ENCODE measurements at regions not wholly inside any gene's neighbourhood (a gene's known extent, or its start where the extent isn't known, plus 50 kb on each side); places are given as distances from the start of the nearest gene placed in this dataset.

DNA sequence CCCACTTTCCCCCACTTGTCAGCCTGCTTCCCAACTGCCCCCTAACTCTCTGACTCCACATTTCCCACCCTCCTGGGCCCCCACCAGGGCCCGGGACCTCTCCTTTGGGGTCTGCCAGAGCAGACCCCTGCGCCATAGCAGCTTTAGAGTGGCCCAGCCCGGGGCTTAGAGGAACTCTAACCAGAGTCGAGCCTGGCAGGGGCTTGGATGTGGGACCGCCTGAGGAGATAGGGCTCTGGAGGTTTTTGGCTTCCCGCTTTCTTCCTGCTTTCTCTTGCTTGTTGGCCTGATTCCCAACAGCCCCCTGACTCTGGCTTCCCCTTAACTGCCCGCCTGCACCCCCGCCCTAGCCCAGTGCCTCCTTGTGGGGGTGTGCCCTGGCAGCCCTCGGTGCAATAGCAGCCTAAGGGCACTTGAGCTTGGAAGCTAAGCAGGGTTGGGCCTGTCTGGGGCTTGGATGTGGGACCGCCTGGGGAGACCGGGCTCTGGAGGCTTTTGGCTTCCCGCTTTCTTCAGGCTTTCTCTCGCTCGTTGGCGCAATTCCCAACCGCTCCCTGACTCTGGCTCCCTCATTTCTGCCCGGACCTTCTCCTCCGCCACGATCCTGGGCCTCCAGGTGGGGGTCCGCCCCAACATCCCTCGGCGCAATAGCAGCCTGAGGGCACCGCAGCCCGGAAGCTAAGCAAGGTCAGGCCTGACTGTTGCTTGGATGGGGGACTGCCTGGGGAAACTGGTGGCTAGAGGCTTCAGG is 2292.0 kb downstream of the TP53TG3F start:
- H3K27me3 ChIP-seq (ENCODE audit: insufficient read depth, low read length) = no peaks in the 10 kb centered on the region
- H3K4me3 ChIP-seq (ENCODE audit: low read length) = no peak overlapping the region
- no peaks in the 10 kb centered on the region for H3K4me1 ChIP-seq (ENCODE audit: insufficient read depth, low read length)
- peaks cover 5% of the 10 kb centered on the region for H3K9me3 ChIP-seq (ENCODE audit: low read depth, low read length)

DNA sequence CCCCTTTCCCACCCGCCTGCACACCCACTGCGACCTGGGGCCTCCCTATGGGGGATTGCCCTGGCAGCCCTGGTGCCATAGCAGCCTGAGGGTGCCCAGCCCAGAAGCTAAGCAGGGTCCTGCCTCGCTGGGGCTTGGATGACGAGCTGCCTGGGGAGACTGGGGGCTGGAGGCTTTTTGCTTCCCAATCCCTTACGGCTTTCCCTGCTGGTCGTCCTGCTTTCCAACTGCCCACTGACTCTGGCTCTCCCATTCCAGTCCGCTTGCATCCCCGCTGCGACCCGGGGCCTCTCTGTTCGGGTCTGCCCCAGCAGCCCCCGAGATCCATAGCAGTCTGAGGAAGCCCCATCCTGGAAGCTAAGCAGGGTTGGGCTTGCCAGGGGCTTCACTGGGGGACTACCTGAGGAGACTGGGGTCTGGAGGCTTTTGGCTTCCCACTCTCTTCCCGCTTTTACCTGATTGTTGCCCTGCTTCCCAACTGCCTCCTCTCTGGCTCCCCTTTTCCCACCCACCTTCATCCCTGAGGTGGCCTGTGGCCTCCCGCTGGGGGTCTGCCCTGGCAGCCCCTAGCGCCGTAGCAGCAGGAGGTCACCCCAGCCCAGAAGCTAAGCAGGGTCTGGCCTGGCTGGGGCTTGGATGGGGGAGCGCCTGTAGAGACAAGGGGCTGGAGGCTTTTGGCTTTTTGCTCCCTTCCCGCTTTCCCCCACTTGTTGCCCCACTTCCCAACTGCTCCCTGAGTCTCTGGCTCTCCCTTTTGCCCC is 2292.8 kb downstream of the TP53TG3F start:
- Histone ChIP-seq H3K9me3 (ENCODE audit: low read depth, low read length) (peaks cover 5% of the 10 kb centered on the region), H3K4me3 (ENCODE audit: low read length) (no peak overlapping the region)

DNA sequence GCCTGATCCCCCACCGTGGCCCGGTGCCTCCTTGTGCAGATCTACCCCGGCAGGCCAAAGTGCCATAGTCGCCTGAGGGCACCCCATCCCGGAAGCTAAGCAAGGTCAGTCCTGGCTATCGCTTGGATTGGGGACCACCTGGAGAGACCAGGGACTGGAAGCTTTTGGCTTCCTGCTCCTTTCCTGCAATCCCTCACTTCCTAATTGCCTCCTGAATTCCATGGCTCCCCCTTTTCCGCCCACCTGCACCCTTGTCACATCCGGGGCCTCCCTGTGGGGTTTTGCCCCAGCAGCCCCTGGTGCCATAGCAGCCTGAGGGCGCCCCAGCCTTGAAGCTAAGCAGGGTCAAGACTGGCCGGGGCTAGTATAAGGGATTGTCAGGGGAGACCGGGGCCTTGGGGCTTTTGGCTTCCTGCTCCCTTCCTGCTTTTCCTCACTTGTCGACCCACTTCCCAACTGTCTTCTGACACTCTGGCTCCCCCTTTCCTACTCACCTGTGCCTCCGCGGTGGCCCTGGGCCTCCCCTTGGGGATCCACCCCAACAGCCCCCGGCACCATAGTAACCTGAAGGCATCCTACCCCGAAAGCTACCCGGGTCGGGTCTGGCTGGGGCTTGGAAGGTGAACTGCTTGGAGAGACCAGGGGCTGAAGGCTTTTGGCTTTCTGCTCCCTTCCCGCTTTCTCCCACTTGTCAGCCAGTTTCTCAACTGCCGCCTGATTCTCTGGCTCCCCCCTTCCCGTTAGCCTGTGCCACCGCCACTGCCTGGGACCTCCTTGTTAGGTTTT is 2293.6 kb downstream of the TP53TG3F start:
- Histone ChIP-seq H3K27me3 (ENCODE audit: insufficient read depth, low read length) (no peaks in the 10 kb centered on the region), H3K9me3 (ENCODE audit: low read depth, low read length) (peaks cover 5% of the 10 kb centered on the region), H3K4me3 (ENCODE audit: low read length) (no peak overlapping the region), H3K4me1 (ENCODE audit: insufficient read depth, low read length) (no peaks in the 10 kb centered on the region)

More for the DNA sequence above, 2292.8 kb downstream of the TP53TG3F start:
- H3K4me1 ChIP-seq (ENCODE audit: insufficient read depth, low read length) = no peaks in the 10 kb centered on the region
- no peaks in the 10 kb centered on the region for H3K27me3 ChIP-seq (ENCODE audit: insufficient read depth, low read length)

DNA sequence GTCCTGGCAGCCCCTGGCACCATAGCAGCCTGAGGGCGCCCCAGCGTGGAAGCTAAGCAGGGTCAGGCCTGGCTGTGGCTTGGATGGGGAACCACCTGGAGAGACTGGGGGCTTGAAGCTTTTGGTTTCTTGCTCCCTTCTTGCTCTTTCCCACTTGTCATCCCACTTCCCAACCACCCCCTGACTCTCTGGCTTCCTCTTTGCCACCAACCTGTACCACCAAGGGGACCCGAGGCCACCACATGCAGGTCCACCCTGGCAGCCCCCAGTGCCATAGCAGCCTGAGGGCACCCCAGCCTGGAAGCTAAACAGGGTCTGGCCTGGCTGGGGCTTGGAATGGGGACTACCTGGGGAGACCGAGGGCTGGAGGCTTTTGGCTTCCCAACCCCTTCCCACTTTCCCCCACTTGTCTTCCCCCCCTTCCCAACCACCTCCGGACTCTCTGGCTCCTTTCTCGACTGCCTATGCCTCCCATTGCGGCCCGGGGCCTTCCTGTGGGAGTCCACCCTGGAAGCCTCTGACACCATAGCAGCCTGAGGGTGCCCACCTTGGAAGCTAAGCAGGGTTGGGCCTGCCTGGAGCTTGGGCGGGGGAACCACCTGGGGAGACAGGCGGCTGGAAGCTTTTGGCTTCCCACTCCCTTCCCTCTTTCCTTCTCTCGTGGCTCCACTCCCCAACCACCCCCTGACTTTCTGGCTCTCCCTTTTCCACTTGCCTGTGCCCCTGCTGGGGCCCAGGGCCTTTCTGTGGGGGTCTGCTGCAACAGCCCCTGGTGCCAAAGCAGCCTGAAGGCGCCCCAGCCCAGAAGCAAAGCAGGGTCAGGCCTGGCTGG is 2294.4 kb downstream of the TP53TG3F start:
- no peaks in the 10 kb centered on the region for H3K4me1 ChIP-seq (ENCODE audit: insufficient read depth, low read length)
- no peaks in the 10 kb centered on the region for H3K27me3 ChIP-seq (ENCODE audit: insufficient read depth, low read length)
- no peak overlapping the region for H3K4me3 ChIP-seq (ENCODE audit: low read length)
- H3K9me3 ChIP-seq (ENCODE audit: low read depth, low read length) = peaks cover 5% of the 10 kb centered on the region

DNA sequence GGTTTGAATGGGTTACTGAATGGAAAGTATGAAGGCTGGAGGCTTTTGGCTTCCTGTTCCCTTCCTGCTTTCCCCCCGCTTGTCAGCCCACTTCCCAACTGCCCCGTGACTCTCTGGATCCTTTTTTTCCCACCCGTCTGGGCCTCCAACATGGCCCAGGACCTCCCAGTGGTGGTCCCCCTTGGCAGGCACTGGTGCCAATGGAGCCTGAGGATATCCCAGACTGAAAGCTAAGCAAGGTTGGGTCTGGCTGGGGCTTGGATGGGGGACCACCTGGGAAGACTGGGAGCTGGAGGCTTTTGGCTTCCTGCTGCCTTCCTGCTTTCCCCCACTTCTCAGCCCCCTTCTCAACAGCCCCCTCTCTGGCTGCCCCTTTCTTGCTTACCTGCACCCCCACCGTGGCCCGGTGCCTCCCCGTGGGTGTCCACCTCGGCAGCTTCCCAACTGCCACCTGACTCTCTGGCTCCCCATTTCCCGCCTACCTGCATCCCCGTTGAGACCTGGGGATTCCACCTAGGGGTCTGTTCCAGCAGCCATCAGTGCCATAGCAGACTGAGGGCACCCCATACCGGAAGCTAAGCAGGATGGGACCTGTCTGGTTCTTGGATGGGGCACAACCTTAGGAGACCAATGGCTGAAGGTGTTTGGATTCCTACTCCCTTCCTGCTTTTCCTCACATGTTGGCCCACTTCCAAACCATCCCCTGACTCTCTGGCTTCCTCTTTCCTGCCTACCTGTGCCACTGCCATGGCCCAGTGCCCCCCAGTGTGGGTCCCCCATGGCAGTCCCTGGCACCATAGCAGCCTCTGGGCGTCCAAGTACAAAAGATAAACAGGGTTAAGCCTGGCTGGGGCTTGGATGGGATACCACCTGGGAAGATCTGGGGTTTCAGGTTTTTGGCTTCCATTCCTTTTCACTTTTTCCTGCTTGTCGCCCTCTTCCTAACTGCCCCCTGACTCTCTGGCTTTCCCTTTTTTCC is 2295.3 kb downstream of the TP53TG3F start:
- H3K9me3 ChIP-seq (ENCODE audit: low read depth, low read length) = peaks cover 9% of the 10 kb centered on the region

DNA sequence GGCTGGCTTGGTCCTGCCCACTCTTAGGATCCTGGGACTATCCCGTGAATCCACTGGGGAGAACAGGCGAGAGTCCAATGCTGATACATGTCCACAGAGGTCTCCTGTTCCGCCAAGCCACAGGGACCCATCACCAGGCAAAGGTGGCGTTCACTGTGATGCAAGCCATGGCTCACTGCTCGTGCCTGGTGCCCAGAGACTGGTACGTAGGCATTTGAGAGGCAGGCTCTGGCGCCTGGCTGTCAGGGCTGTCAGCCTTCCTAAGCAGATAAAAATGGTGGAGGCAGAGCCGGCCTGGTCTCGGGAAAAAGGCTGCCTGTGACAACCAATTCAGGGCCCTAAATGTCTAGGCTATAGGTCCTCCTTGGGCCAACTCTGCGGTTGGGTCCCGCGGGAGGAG is 2329.0 kb downstream of the TP53TG3F start:
- Histone ChIP-seq H3K27me3 (ENCODE audit: insufficient read depth, low read length) (no peaks in the 10 kb centered on the region), H3K4me3 (ENCODE audit: low read length) (no peak overlapping the region), H3K9me3 (ENCODE audit: low read depth, low read length) (peaks cover 25% of the 10 kb centered on the region), H3K4me1 (ENCODE audit: insufficient read depth, low read length) (no peaks in the 10 kb centered on the region)

More for the DNA sequence above, 2295.3 kb downstream of the TP53TG3F start:
- H3K27me3 ChIP-seq (ENCODE audit: insufficient read depth, low read length) = no peaks in the 10 kb centered on the region
- no peak overlapping the region for H3K4me3 ChIP-seq (ENCODE audit: low read length)
- no peaks in the 10 kb centered on the region for H3K4me1 ChIP-seq (ENCODE audit: insufficient read depth, low read length)

DNA sequence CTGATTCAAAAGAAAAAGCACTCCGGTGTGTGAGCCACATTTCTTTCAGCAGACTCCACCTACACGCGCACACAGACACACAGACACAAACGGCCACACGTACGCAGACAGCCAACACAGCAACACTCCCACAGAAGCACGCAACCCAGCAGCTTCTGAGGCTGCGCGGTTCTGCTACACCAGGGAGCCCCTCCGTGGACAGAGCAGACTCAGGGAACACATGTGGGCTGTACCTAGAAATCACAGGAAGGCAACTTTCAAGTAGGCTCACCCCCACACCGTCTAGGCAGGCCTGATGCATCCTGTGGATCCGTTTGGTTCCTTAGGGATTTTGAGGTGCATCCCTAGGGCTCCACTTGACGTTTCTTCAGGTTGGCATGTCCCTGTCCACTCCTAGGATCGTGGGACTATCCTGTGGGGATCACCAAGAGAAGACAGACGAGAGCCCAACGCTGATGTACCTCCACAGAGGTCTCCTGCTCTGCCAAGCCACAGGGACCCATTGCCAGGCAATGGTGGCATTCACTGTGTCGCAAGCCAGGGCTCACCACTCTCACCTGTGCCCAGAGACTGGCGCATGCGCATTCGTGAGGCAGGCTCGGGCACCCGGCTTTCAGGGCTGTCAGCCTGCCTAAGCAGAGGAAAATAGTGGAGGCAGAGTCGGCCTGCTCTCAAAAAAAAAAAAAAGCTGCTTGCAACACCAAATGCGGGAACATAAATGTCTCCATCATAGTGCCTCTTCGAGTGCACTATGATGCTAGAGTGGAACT is 2333.3 kb downstream of the TP53TG3F start:
- no peaks in the 10 kb centered on the region for H3K4me1 ChIP-seq (ENCODE audit: insufficient read depth, low read length)
- H3K4me3 ChIP-seq (ENCODE audit: low read length) = no peak overlapping the region
- no peaks in the 10 kb centered on the region for H3K9me3 ChIP-seq (ENCODE audit: low read depth, low read length)
- H3K27me3 ChIP-seq (ENCODE audit: insufficient read depth, low read length) = no peaks in the 10 kb centered on the region

DNA sequence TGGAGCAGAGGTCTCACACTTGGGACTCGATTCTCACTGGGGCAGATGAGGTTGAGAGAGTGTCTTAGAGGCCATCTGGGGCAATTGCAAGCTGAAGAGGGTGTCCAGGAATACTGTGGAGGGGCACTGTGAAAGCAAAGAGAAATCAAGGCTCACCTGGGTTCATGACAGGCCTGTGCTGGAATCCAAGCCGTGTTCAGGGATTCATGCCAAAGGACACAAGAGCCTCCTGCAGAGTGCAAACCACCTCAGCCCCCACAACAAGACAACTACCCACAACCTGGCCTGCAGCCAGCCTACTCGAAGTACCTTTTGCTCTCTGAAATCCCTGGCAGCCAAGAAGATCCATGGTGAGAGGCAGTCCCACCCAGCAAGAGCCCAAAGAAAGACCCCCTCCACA is 2334.2 kb downstream of the TP53TG3F start:
- no peaks in the 10 kb centered on the region for H3K9me3 ChIP-seq (ENCODE audit: low read depth, low read length)
- H3K4me3 ChIP-seq (ENCODE audit: low read length) = no peak overlapping the region
- no peaks in the 10 kb centered on the region for H3K27me3 ChIP-seq (ENCODE audit: insufficient read depth, low read length)
- no peaks in the 10 kb centered on the region for H3K4me1 ChIP-seq (ENCODE audit: insufficient read depth, low read length)

DNA sequence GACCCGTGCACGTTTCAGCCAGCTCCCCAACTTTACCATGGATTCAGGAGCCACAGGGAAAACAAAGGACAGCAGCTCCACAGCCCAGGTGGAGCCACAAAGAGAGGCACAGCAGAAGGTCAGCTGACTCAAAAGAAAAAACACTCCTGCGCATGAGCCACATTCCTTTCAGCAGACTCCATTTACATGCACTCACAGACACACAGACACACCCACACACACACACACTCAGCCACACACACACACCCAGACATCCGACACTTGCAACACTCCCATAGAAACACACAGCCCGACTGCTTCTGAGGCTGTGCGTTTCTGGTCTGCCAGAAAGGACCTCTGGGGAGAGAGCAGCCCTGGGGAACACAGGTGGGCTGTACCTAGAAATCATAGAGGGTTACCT is 2335.5 kb downstream of the TP53TG3F start:
- Histone ChIP-seq H3K4me1 (ENCODE audit: insufficient read depth, low read length) (no peaks in the 10 kb centered on the region), H3K27me3 (ENCODE audit: insufficient read depth, low read length) (no peaks in the 10 kb centered on the region), H3K4me3 (ENCODE audit: low read length) (no peak overlapping the region), H3K9me3 (ENCODE audit: low read depth, low read length) (no peaks in the 10 kb centered on the region)

DNA sequence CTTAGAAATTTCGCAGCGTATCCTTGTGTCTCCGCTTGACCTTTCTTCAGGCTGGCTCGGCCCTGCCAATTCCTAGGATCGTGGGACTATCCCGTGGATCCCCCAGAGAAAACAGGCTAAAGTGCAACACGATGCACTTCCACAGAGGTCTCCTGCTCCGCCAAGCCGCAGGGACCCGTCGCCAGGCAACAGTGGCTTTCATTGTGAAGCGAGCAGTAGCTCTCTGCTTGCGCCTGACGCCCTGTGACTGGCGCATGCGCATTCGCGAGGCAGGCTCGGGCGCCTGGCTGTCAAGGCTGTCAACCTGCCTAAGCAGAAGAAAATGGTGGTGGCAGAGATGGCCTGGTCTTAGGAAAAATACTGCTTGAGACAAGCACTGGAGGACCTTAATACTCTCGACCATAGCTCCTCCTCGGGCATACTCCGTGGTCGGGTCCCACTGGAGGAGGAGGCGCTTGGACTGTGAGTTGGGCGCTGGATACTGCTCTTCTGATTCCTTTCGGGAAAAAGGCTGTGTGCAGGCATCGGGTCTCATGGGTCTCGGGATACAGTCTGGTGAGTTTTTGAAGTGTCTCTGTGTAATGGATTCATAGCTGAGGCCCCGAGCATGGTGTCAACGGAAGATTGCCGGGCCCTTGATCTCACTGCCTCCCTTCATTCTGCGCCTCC is 2336.1 kb downstream of the TP53TG3F start:
- no peaks in the 10 kb centered on the region for H3K9me3 ChIP-seq (ENCODE audit: low read depth, low read length)
- H3K27me3 ChIP-seq (ENCODE audit: insufficient read depth, low read length) = no peaks in the 10 kb centered on the region
- H3K4me1 ChIP-seq (ENCODE audit: insufficient read depth, low read length) = no peaks in the 10 kb centered on the region
- no peak overlapping the region for H3K4me3 ChIP-seq (ENCODE audit: low read length)

DNA sequence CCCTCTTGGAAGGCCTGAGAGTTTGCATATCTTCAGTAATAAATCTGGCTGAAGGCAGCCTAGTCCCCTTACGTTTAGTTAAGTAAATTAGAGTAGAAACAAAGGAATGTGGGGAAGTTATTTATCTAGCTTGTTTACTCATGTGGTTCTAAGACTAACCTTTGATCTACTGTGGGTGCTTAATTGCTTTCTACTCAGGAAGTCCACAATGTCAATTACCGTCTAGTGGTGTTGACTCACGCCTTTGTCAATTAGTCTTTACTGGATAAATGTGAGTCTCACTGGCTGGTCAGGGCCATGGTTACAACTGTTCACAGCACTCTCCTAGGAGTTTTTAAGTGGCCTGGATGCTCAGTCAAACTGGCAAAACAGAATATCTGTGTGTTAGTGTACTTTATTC is 2338.4 kb downstream of the TP53TG3F start:
- Histone ChIP-seq H3K27me3 (ENCODE audit: insufficient read depth, low read length) (no peaks in the 10 kb centered on the region), H3K4me3 (ENCODE audit: low read length) (no peak overlapping the region), H3K4me1 (ENCODE audit: insufficient read depth, low read length) (no peaks in the 10 kb centered on the region), H3K9me3 (ENCODE audit: low read depth, low read length) (no peaks in the 10 kb centered on the region)

DNA sequence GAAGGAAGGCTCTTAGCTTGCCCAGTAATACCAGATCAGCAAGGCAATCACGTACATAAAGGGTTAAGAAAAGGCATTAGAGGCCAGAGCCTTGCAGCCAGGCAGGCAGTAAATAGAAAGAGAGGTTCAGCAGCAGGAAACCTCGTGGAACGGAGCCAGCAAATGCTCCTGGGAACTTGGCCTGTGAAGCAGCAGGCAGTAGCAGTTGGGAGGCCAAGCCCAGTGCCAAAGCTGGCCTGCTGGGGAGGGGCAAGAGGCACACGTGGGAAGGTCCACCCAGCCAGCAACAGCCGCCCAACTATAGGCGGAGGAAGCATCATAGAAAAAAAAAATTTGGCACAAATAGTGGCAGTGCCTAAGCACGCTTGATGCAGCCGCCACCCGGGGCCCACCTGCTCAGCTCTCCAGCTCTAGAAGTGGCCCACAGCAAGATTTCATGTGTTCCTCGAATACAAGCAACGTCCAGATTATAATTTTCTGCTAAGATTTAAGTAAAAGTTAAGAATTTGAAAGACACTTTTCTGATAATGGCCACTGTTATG is 2339.5 kb downstream of the TP53TG3F start:
- Histone ChIP-seq H3K4me3 (ENCODE audit: low read length) (no peak overlapping the region), H3K27me3 (ENCODE audit: insufficient read depth, low read length) (no peaks in the 10 kb centered on the region), H3K9me3 (ENCODE audit: low read depth, low read length) (no peaks in the 10 kb centered on the region)

More for the DNA sequence above, 2339.5 kb downstream of the TP53TG3F start:
- H3K4me1 ChIP-seq (ENCODE audit: insufficient read depth, low read length) = no peaks in the 10 kb centered on the region
